ENCODE measurements at regions not wholly inside any gene's neighbourhood (a gene's known extent, or its start where the extent isn't known, plus 50 kb on each side); places are given as distances from the start of the nearest gene placed in this dataset.

- DNase-seq (ENCODE audit: low spot score): no peak
Observed at GRCh38 chr12:91968076-91968776, 177.4 kb downstream of the BTG1 start.

GRCh38 chr12:91967590-91967989 lies 178.1 kb downstream of the BTG1 start:
- no peak for DNase-seq (ENCODE audit: low spot score)

GRCh38 chr12:91965781-91966180 lies 179.9 kb downstream of the BTG1 start:
- no peak for DNase-seq (ENCODE audit: low spot score)

- DNase-seq (ENCODE audit: low spot score): no peak
Observed at GRCh38 chr12:91964501-91964900, 181.1 kb downstream of the BTG1 start.

GRCh38 chr12:91959220-91959619 lies 186.4 kb downstream of the BTG1 start:
- DNase-seq (ENCODE audit: low spot score): no peak

- no peak for DNase-seq (ENCODE audit: low spot score)
Observed at GRCh38 chr12:91958816-91959215, 186.8 kb downstream of the BTG1 start.

- DNase-seq (ENCODE audit: low spot score): no peak
Observed at GRCh38 chr12:91954747-91955146, 190.9 kb downstream of the BTG1 start.

GRCh38 chr12:91954326-91954725 lies 191.3 kb downstream of the BTG1 start:
- no peak for DNase-seq (ENCODE audit: low spot score)

GRCh38 chr12:91952916-91953315 lies 192.7 kb downstream of the BTG1 start:
- DNase-seq (ENCODE audit: low spot score): no peak

- no peak for DNase-seq (ENCODE audit: low spot score)
Observed at GRCh38 chr12:91951571-91951970, 194.1 kb downstream of the BTG1 start.

GRCh38 chr12:91948504-91948903 lies 197.1 kb downstream of the BTG1 start:
- DNase-seq (ENCODE audit: low spot score): no peak

- no peak for DNase-seq (ENCODE audit: low spot score)
Observed at GRCh38 chr12:91947459-91947858, 198.2 kb downstream of the BTG1 start.

- DNase-seq (ENCODE audit: low spot score): no peak
Observed at GRCh38 chr12:91944637-91945036, 201.0 kb downstream of the BTG1 start.

- no peak for DNase-seq (ENCODE audit: low spot score)
Observed at GRCh38 chr12:91940826-91941570, 204.6 kb downstream of the BTG1 start.

- no peak for DNase-seq (ENCODE audit: low spot score)
Observed at GRCh38 chr12:91940322-91940721, 205.3 kb downstream of the BTG1 start.

- no peak for DNase-seq (ENCODE audit: low spot score)
Observed at GRCh38 chr12:91937706-91938105, 207.9 kb downstream of the BTG1 start.

- DNase-seq (ENCODE audit: low spot score): no peak
Observed at GRCh38 chr12:91937009-91937408, 208.6 kb downstream of the BTG1 start.

GRCh38 chr12:91935296-91935695 lies 210.3 kb downstream of the BTG1 start:
- DNase-seq (ENCODE audit: low spot score): no peak

- no peak for DNase-seq (ENCODE audit: low spot score)
Observed at GRCh38 chr12:91931111-91931510, 214.5 kb downstream of the BTG1 start.

GRCh38 chr12:91928501-91928900 lies 217.1 kb downstream of the BTG1 start:
- no peak for DNase-seq (ENCODE audit: low spot score)

GRCh38 chr12:91926848-91927247 lies 218.8 kb downstream of the BTG1 start:
- DNase-seq (ENCODE audit: low spot score): no peak

- no peak for DNase-seq (ENCODE audit: low spot score)
Observed at GRCh38 chr12:91924827-91925226, 220.8 kb downstream of the BTG1 start.

- DNase-seq (ENCODE audit: low spot score): no peak
Observed at GRCh38 chr12:91923864-91924263, 221.8 kb downstream of the BTG1 start.

- no peak for DNase-seq (ENCODE audit: low spot score)
Observed at GRCh38 chr12:91922674-91923073, 223.0 kb downstream of the BTG1 start.

All from ecto neural progenitor cell (in vitro differentiated cells).